ENCODE measurements at regions not wholly inside any gene's neighbourhood (a gene's known extent, or its start where the extent isn't known, plus 50 kb on each side); places are given as distances from the start of the nearest gene placed in this dataset.
"Not testable (repeated sequence)": the region's sequence is repeated elsewhere in the genome, so short reads cannot be mapped to it uniquely, and the experiment has no call there.

GRCh38 chr21:9361615-9362014 lies 1159.8 kb upstream of the TPTE start:
- DNase-seq (ENCODE audit: low read depth, low spot score); in situ Hi-C loops (cut with HindIII; ENCODE audit: low pct_unique_long_range_greater_than_20kb, low sequenced_read_pairs): not testable (repeated sequence)

- peak; percentile 0 for DNase-seq (ENCODE audit: low read depth, low spot score)
- in situ Hi-C loops (cut with HindIII; ENCODE audit: low pct_unique_long_range_greater_than_20kb, low sequenced_read_pairs) = not testable (repeated sequence)
Measured at GRCh38 chr21:9362309-9362708, 1159.1 kb upstream of the TPTE start.

GRCh38 chr21:9365815-9366214 lies 1155.6 kb upstream of the TPTE start:
- DNase-seq (ENCODE audit: low read depth, low spot score); in situ Hi-C loops (cut with HindIII; ENCODE audit: low pct_unique_long_range_greater_than_20kb, low sequenced_read_pairs): not testable (repeated sequence)

DNA sequence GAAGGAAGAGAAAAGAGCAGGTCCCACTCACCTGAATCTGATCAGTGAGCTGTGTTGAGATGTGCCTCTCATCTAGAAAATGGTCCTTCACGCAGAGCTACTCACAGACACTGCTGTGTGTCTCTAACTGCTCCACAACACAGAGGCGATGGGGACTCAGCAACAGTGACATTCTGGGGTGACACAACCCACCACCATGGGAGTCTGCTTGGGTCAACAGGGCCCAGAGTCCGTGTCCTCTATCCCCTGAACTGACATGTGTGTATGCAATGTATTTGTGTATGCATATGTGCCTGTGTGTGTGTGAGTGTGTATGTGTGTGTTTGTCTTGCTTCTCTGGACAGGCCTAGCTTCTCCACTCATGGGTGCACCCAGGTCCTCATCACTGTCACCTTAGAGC lies 1154.8 kb upstream of the TPTE start:
- in situ Hi-C loops (cut with HindIII; ENCODE audit: low pct_unique_long_range_greater_than_20kb, low sequenced_read_pairs); DNase-seq (ENCODE audit: low read depth, low spot score): not testable (repeated sequence)

Measured in SK-MEL-5 (cell line).